Left ventricle myocardium inferior (tissue), 1 donor: ENCODE measurements at regions not wholly inside any gene's neighbourhood (a gene's known extent, or its start where the extent isn't known, plus 50 kb on each side); places are given as distances from the start of the nearest gene placed in this dataset.

Experiments
- DNase-seq: peaks from one replicate; pipeline ENCODE4 v3.0.0-alpha.2; 2020
- H3K27ac ChIP-seq: fragments of 200-600 bp; replicated peaks from 2 replicates; pipeline ENCODE4 v1.8.0; 2021
- H3K27me3 ChIP-seq: fragments of 200-600 bp; 2 replicates; pipeline ENCODE4 v1.8.0; 2021; ENCODE audit warnings: low read depth
- H3K36me3 ChIP-seq: fragments of 200-600 bp; 2 replicates; pipeline ENCODE4 v1.8.0; 2021
- H3K4me1 ChIP-seq: fragments of 200-600 bp; 2 replicates; pipeline ENCODE4 v1.8.0; 2021
- H3K4me3 ChIP-seq: fragments of 200-600 bp; 2 replicates; pipeline ENCODE4 v1.8.0; 2021; ENCODE audit warnings: mild to moderate bottlenecking, moderate library complexity
- H3K9me3 ChIP-seq: fragments of 200-600 bp; replicated peaks from 2 replicates; pipeline ENCODE4 v1.8.0; 2021
- intact Hi-C: fragments of 100-400 bp; cut with micrococcal nuclease; formaldehyde crosslinking; loops from one replicate; pipeline ENCODE4 v1.11.0; 2022
- TF ChIP-seq, protein P1 (sequence below): fragments of 200-600 bp; IDR thresholded peaks from 2 replicates; pipeline ENCODE4 v1.8.0; 2021; ENCODE audit warnings: antibody characterized with exemption, mild to moderate bottlenecking, borderline replicate concordance
- donor health status: DM: no; HTN: yes; CAD: no; lungs with severe emphysema.

DNA sequence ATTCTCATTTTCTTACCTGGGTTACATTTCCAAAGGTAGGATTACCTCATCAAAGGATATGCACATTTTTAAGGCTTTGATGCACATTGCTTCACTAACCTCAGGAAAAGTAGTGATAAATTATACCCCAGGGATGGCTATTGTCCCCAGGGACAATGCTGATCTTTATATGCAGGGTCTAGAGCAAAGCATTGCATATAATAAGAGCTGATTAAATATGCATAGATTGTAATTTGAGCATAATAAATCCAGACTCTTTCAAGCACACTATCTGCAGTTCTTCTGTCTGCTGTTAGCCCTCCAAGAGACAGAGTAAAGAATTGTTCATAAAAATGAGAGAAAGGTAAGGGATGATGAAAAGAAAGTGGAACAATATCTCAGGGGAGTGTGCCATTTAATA is 57.3 kb upstream of the SYT13 start:
- TF ChIP-seq, protein P1, sequence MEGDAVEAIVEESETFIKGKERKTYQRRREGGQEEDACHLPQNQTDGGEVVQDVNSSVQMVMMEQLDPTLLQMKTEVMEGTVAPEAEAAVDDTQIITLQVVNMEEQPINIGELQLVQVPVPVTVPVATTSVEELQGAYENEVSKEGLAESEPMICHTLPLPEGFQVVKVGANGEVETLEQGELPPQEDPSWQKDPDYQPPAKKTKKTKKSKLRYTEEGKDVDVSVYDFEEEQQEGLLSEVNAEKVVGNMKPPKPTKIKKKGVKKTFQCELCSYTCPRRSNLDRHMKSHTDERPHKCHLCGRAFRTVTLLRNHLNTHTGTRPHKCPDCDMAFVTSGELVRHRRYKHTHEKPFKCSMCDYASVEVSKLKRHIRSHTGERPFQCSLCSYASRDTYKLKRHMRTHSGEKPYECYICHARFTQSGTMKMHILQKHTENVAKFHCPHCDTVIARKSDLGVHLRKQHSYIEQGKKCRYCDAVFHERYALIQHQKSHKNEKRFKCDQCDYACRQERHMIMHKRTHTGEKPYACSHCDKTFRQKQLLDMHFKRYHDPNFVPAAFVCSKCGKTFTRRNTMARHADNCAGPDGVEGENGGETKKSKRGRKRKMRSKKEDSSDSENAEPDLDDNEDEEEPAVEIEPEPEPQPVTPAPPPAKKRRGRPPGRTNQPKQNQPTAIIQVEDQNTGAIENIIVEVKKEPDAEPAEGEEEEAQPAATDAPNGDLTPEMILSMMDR: no peak
- intact Hi-C loops: no loop called here
- H3K4me3 ChIP-seq: no peak overlapping the region
- no peak for DNase-seq
- peaks cover 22% of the 10 kb centered on the region for H3K4me1 ChIP-seq
- no peaks in the 10 kb centered on the region for H3K36me3 ChIP-seq
- peaks cover 17% of the 10 kb centered on the region for H3K27me3 ChIP-seq
- H3K9me3 ChIP-seq: no peaks in the 10 kb centered on the region
- no peak overlapping the region for H3K27ac ChIP-seq

DNA sequence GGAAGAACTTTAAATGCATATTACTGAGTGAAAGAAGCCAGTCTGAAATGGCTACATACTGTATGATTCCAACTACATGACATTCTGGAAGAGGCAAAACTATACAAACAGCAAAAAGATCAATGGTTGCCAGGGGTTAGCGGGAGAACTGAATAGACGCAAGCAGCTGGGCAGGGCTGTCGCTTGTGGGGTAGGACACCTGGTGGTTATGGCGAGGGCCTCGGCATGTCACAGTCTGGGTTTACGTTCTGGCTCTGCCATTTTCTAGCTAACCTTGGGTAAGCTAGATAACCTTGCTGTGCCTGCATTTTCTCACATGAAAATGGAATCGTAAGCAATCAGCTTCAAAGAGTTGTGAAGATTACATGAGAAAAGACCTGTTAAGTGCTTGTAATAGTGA is 55.2 kb upstream of the SYT13 start:
- no peak for DNase-seq
- Histone ChIP-seq H3K27me3 (peaks cover 17% of the 10 kb centered on the region), H3K4me3 (no peak overlapping the region), H3K27ac (no peak overlapping the region), H3K4me1 (peaks cover 12% of the 10 kb centered on the region), H3K9me3 (no peaks in the 10 kb centered on the region), H3K36me3 (no peaks in the 10 kb centered on the region)
- TF ChIP-seq, protein P1: no peak
- intact Hi-C loops: no loop called here

- Histone ChIP-seq H3K4me3 (peak overlapping the region; percentile 46), H3K27me3 (peaks cover 17% of the 10 kb centered on the region)
These were observed 53.8 kb upstream of the SYT13 start for GRCh38 chr11:45339729-45340519.

GRCh38 chr11:45337583-45338360 is 51.6 kb upstream of the SYT13 start:
- no peak overlapping the region for H3K4me3 ChIP-seq
- intact Hi-C loops: no loop called here
- no peak for DNase-seq
- H3K9me3 ChIP-seq: no peaks in the 10 kb centered on the region
- H3K27ac ChIP-seq: no peak overlapping the region
- no peaks in the 10 kb centered on the region for H3K36me3 ChIP-seq
- H3K4me1 ChIP-seq: peaks cover 17% of the 10 kb centered on the region
- TF ChIP-seq, protein P1: no peak
- peaks cover 10% of the 10 kb centered on the region for H3K27me3 ChIP-seq

More at GRCh38 chr11:45339729-45340519, 53.8 kb upstream of the SYT13 start:
- Histone ChIP-seq H3K4me1 (peaks cover 12% of the 10 kb centered on the region), H3K9me3 (no peaks in the 10 kb centered on the region), H3K36me3 (no peaks in the 10 kb centered on the region), H3K27ac (peak overlapping the region; percentile 59)
- TF ChIP-seq, protein P1: peak; percentile 94
- DNase-seq: peak; percentile 95
- intact Hi-C loops: no loop called here

GRCh38 chr11:45336136-45336535 is 50.0 kb upstream of the SYT13 start:
- H3K27me3 ChIP-seq: peaks cover 6% of the 10 kb centered on the region
- intact Hi-C loops: no loop called here
- H3K4me3 ChIP-seq: no peak overlapping the region
- peaks cover 20% of the 10 kb centered on the region for H3K4me1 ChIP-seq
- no peaks in the 10 kb centered on the region for H3K36me3 ChIP-seq
- H3K27ac ChIP-seq: no peak overlapping the region
- DNase-seq: no peak
- no peaks in the 10 kb centered on the region for H3K9me3 ChIP-seq
- TF ChIP-seq, protein P1: no peak
